Tibial artery (tissue), 4 donors: ENCODE measurements at regions not wholly inside any gene's neighbourhood (a gene's known extent, or its start where the extent isn't known, plus 50 kb on each side); places are given as distances from the start of the nearest gene placed in this dataset.
"Not testable (repeated sequence)": the region's sequence is repeated elsewhere in the genome, so short reads cannot be mapped to it uniquely, and the experiment has no call there.

Experiments used
- DNase-seq, 2 donors: peaks; one replicate each; pipeline ENCODE4 v3.0.0-alpha.2; 2019
- H3K27ac ChIP-seq, 2 donors: fragments of 200-600 bp; sonication (generic) in 1 of 2; 1 replicate in 1 of 2; 2 replicates in 1 of 2; pipeline ENCODE4 v1.5.1; 2018 to 2019; ENCODE audit warnings: mild to moderate bottlenecking in 1 of 2
- H3K27me3 ChIP-seq, 2 donors: fragments of 200-600 bp; sonication (generic) in 1 of 2; one replicate each; pipeline versions ENCODE4 v1.5.1 to v1.6.0; 2016 to 2019
- H3K36me3 ChIP-seq, 3 donors: fragments of 200-600 bp; sonication (generic) in 2 of 3; one replicate each; pipeline ENCODE4 v1.5.1; 2016 to 2019; ENCODE audit warnings: mild to moderate bottlenecking in 2 of 3
- H3K4me1 ChIP-seq, 4 donors: fragments of 200-600 bp; sonication (generic) in 2 of 4; 1 replicate in 3 of 4; 2 replicates in 1 of 4; pipeline ENCODE4 v1.5.1; 2016 to 2019
- H3K4me3 ChIP-seq, 2 donors: fragments of 200-600 bp; sonication (generic) in 1 of 2; 1 replicate in 1 of 2; 2 replicates in 1 of 2; pipeline ENCODE4 v1.5.1; 2018 to 2019; ENCODE audit warnings: mild to moderate bottlenecking in 2 of 2
- H3K9me3 ChIP-seq, 3 donors: fragments of 200-600 bp; sonication (generic) in 1 of 3; one replicate each; pipeline ENCODE4 v1.5.1; 2016 to 2019
- intact Hi-C: fragments of 100-400 bp; cut with DNase I; formaldehyde crosslinking; loops from one replicate; pipeline ENCODE4 v1.15.0; 2023; ENCODE audit warnings: low total_unique reads
- TF ChIP-seq, protein P1 (sequence below), 2 experiments: fragments of 200-600 bp in 1 of 2; fragments of 450-650 bp in 1 of 2; IDR thresholded peaks; one replicate each; pipeline ENCODE4 v1.5.1; 2017 to 2019; ENCODE audit warnings: antibody characterized with exemption in 2 of 2, mild to moderate bottlenecking in 1 of 2, moderate library complexity in 1 of 2

DNA sequence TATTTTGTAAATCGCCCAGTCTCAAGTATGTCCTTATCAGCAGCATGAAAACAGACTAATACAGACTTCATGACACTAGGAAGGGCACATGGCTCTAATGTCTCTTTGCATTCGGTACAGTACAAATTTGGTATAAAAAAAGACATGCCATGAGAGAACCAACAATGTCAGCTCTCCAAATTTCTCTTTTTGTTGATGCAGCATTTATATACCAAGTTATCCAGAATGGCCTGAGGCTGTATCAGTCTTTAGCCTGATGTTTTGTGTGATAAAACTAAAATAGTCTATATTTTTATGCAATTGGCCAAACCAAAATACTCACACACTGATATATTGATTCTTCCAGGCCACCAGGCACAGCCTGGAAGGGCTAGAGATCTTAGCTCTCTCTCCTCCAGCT lies 124.3 kb upstream of the SAMSN1 start:
- Histone ChIP-seq H3K36me3 (no peaks in the 10 kb centered on the region), H3K4me1 (no peaks in the 10 kb centered on the region), H3K9me3 (no peaks in the 10 kb centered on the region), H3K27ac (no peak overlapping the region), H3K4me3 (no peak overlapping the region), H3K27me3 (no peaks in the 10 kb centered on the region)
- DNase-seq: no peak
- TF ChIP-seq, protein P1, sequence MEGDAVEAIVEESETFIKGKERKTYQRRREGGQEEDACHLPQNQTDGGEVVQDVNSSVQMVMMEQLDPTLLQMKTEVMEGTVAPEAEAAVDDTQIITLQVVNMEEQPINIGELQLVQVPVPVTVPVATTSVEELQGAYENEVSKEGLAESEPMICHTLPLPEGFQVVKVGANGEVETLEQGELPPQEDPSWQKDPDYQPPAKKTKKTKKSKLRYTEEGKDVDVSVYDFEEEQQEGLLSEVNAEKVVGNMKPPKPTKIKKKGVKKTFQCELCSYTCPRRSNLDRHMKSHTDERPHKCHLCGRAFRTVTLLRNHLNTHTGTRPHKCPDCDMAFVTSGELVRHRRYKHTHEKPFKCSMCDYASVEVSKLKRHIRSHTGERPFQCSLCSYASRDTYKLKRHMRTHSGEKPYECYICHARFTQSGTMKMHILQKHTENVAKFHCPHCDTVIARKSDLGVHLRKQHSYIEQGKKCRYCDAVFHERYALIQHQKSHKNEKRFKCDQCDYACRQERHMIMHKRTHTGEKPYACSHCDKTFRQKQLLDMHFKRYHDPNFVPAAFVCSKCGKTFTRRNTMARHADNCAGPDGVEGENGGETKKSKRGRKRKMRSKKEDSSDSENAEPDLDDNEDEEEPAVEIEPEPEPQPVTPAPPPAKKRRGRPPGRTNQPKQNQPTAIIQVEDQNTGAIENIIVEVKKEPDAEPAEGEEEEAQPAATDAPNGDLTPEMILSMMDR (IDR thresholded peaks at IDR 0.05): no peak
- intact Hi-C loops: no loop called here

DNA sequence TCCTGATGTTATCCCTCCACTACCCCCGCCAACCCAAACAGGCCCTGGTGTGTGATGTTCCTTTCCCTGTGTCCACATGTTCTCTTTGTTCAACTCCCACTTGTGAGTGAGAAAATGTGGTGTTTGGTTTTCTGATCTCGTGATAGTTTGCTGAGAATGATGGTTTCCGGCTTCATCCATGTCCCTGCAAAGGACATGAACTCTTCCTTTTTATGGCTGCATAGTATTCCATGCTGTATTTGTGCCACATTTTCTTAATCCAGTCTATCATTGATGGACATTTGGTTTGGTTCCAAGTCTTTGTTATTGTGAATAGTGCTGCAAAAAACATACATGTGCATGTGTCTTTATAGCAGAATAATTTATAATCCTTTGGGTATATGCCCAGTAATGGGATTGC lies 123.0 kb upstream of the SAMSN1 start:
- H3K27ac ChIP-seq, intact Hi-C loops, H3K27me3 ChIP-seq, H3K4me3 ChIP-seq, H3K9me3 ChIP-seq, H3K4me1 ChIP-seq, DNase-seq, H3K36me3 ChIP-seq: not testable (repeated sequence)

DNA sequence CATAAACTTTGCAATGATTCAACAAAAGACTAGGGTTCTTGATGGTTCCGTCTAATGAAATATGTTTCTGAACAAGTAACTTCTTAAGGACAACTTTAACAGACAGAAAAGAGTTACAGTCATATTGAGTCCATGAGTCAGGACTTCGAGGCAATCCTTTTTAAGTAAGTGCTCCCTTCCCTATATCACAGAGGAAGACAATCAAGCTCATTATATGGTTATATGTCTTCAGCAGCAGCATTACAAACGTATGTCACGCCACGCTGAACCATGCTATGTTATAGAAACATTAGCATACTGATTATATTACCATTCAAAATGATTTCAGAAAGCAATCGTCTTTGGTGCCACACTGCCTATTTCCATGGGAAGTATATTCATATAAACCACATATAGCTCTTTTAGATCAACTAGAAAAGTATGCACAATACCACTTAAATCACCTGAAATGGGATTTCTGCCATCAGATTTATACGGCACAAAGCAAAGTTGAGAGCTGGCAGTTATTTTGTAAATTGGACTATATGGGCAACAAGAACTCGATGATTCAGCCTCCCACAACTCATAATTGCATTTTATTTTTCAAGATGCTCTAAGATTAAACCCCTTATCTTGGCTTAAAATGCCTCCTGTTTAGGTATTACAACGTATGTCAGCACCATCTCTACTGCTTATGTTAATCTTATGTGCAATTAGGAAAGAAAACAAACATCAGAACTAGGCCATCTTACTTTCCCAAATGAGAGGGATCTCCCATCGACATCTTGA lies 111.3 kb upstream of the SAMSN1 start:
- DNase-seq: no peak
- Histone ChIP-seq H3K4me3 (no peak overlapping the region), H3K27me3 (no peaks in the 10 kb centered on the region), H3K27ac (no peak overlapping the region), H3K9me3 (no peaks in the 10 kb centered on the region), H3K36me3 (no peaks in the 10 kb centered on the region), H3K4me1 (no peaks in the 10 kb centered on the region)
- intact Hi-C loops: no loop called here
- TF ChIP-seq, protein P1 (IDR thresholded peaks at IDR 0.05): no peak

DNA sequence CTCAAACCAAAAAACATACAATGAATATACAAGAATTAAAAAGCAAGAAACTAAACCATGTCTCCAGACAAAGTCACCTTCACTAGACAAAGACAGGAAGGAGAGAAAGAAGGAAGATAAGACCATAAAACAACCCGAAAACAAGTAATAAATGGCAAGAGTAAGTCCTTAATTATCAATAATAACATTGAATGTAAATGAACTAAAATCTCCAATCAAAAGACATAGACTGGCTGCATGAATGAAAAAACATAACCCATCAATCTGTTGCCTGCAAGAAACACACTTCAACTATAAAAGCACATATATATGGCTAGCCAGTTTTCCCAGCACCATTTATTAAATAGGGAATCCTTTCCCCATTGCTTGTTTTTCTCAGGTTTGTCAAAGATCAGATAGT lies 100.8 kb upstream of the SAMSN1 start:
- H3K27ac ChIP-seq: no peak overlapping the region
- H3K27me3 ChIP-seq: no peaks in the 10 kb centered on the region
- H3K9me3 ChIP-seq: peaks cover 0 to 12% (median 7%) of the 10 kb centered on the region in 3 donors
- H3K4me1 ChIP-seq: no peaks in the 10 kb centered on the region
- intact Hi-C loops: no loop called here
- TF ChIP-seq, protein P1 (IDR thresholded peaks at IDR 0.05): no peak
- no peak for DNase-seq
- no peaks in the 10 kb centered on the region for H3K36me3 ChIP-seq
- H3K4me3 ChIP-seq: no peak overlapping the region

DNA sequence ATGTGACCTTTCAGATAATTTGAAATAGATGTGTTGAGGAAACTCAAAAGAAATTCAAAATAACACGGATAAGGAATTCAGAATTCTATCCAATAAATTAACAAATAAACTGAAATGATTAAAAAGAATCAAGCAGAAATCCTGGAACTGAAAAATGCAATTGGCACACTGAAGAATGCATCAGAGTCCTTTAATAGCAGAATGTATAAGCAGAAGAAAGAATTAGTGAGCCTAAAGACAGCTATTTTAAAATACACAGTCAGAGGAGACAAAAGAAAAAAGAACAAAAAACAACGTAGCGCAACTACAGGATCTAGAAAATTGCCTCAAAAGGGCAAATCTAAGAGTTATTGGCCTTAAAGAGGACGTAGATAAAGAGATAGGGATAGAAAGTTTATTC lies 99.6 kb upstream of the SAMSN1 start:
- no peak overlapping the region for H3K4me3 ChIP-seq
- no peak for DNase-seq
- no peaks in the 10 kb centered on the region for H3K4me1 ChIP-seq
- no peaks in the 10 kb centered on the region for H3K27me3 ChIP-seq
- TF ChIP-seq, protein P1 (IDR thresholded peaks at IDR 0.05): no peak
- H3K27ac ChIP-seq: no peak overlapping the region
- peaks cover 0 to 12% (median 7%) of the 10 kb centered on the region in 3 donors for H3K9me3 ChIP-seq
- no peaks in the 10 kb centered on the region for H3K36me3 ChIP-seq
- intact Hi-C loops: no loop called here

DNA sequence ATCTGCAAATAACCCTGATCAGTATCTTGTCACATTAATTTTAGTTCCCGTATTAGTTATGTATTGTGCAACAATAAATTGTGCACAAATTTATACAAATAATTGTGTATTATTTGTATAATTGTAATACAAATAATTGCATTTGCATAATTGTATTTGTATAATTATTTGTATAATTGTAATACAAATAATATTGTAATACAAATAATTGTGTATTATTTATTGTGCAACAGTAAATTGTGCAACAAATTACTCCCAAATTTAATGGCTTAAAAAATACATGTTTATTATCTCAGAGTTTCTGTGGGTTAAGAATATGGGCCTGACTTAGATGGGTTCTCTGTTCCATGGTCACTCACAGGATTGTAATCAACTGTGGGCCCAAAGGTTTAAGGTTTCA lies 86.2 kb upstream of the SAMSN1 start:
- TF ChIP-seq, protein P1 (IDR thresholded peaks at IDR 0.05): no peak
- intact Hi-C loops: no loop called here
- H3K27me3 ChIP-seq: no peaks in the 10 kb centered on the region
- H3K9me3 ChIP-seq: no peaks in the 10 kb centered on the region
- no peak overlapping the region for H3K27ac ChIP-seq
- no peak for DNase-seq
- H3K36me3 ChIP-seq: no peaks in the 10 kb centered on the region
- H3K4me1 ChIP-seq: no peaks in the 10 kb centered on the region
- H3K4me3 ChIP-seq: no peak overlapping the region
